Sigmoid colon (tissue), 6 donors: ENCODE measurements at regions not wholly inside any gene's neighbourhood (a gene's known extent, or its start where the extent isn't known, plus 50 kb on each side); places are given as distances from the start of the nearest gene placed in this dataset.

Experiments
- DNase-seq: peaks from one replicate; pipeline ENCODE4 v3.0.0-alpha.2; 2019
- H3K27ac ChIP-seq, 4 donors: fragments of 200-600 bp; sonication (generic); one replicate each; pipeline ENCODE4 v1.5.1; 2016 to 2019; ENCODE audit warnings: mild to moderate bottlenecking in 1 of 4
- H3K27me3 ChIP-seq, 3 donors: fragments of 200-600 bp; sonication (generic); one replicate each; pipeline ENCODE4 v1.5.1; 2019; ENCODE audit warnings: mild to moderate bottlenecking in 1 of 3
- H3K36me3 ChIP-seq, 4 donors: fragments of 200-600 bp; sonication (generic); one replicate each; pipeline ENCODE4 v1.5.1; 2016 to 2019
- H3K4me1 ChIP-seq, 4 donors: fragments of 200-600 bp; sonication (generic); one replicate each; pipeline ENCODE4 v1.5.1; 2017 to 2019
- H3K4me3 ChIP-seq, 4 donors: fragments of 200-600 bp; sonication (generic); one replicate each; pipeline ENCODE4 v1.5.1; 2017 to 2019; ENCODE audit warnings: mild to moderate bottlenecking in 2 of 4, moderate library complexity in 1 of 4
- H3K9me3 ChIP-seq, 4 donors: fragments of 200-600 bp in 3 of 4; sonication (generic) in 3 of 4; one replicate each; pipeline versions ENCODE4 v1.5.1 to v1.6.1; 2013 to 2019
- EP300 ChIP-seq, 4 donors: sonication (generic); formaldehyde crosslinking; IDR thresholded peaks; one replicate each; pipeline ENCODE4 v1.6.1; 2017; ENCODE audit warnings: antibody characterized with exemption in 4 of 4
- POLR2A ChIP-seq, 2 donors: fragments of 450-650 bp; IDR thresholded peaks; one replicate each; pipeline ENCODE4 v1.6.1; 2016; ENCODE audit warnings: antibody characterized with exemption in 2 of 2, mild to moderate bottlenecking in 2 of 2, moderate library complexity in 2 of 2
- POLR2AphosphoS5 ChIP-seq, 4 donors: sonication (generic); formaldehyde crosslinking; IDR thresholded peaks; one replicate each; pipeline ENCODE4 v1.6.1; 2017; ENCODE audit warnings: antibody characterized with exemption in 4 of 4
- WGBS, 2 donors: extraction: QIAGEN DNeasy Blood & Tissue Kit; methylation state at CpG; one replicate each; pipeline ENCODE4 v1.1.7; 2013; 5-methylcytosine and 5-hydroxymethylcytosine counted together
- intact Hi-C: fragments of 100-400 bp; cut with DNase I; formaldehyde crosslinking; loops from one replicate; pipeline ENCODE4 v1.15.1; 2023
- TF ChIP-seq, protein P1 (sequence below), 4 experiments: fragments of 450-650 bp in 3 of 4; fragments of 200-600 bp in 1 of 4; IDR thresholded peaks; one replicate each; pipeline ENCODE4 v1.5.1; 2016 to 2019; ENCODE audit warnings: antibody characterized with exemption in 4 of 4, mild to moderate bottlenecking in 3 of 4, moderate library complexity in 2 of 4
- donor health status: healthy with polysubstance abuse.
- donor health status: healthy.

DNA sequence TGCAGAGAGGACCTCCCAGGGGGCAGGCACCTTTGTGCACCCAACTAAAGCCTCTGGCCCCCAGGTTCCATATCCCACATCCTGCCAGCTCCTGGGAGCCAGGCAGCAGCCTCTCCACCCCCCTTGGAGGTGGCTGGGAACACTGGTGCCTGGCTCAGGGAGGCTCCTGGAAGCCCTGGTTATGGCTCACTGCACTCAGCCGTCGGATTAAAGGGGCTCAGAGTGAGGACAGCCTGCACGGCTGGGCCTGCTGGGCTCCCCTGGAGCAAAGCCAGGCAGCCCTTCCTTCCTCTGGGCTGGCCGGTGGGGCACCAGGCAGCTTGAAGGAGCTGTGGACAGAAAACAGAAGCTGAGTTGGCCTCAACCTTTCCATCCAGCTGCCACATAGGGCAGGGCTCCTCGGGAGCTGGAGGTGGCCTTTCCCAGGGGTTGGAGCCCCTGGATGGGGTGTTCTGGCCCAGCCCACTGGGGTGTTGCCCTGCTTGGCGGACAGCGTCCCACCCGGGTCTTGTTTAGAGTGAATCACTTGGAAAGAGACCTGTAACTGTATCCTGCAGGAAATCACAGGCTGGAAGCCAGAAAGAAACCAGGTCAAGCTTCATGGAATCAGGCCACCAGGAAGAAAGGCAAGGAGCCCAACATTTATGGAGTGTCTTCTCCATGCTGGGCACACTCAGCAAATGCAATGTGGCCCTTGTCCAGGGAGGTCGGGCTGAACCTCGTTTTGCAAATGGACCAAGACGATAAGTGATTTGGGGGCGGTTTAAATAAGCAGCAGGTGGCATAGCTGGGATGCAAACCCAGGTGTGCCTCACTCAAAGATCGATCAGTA, 253.3 kb downstream of the SOX9 start:
- no peaks in the 10 kb centered on the region for H3K27me3 ChIP-seq
- no peak overlapping the region for H3K27ac ChIP-seq
- no peak for DNase-seq
- 63 to 81% methylated on average over 13 of the region's 13 CpGs for WGBS, 2 donors
- peaks cover 0 to 14% (median 0%) of the 10 kb centered on the region in 4 donors for H3K4me1 ChIP-seq
- no peaks in the 10 kb centered on the region for H3K9me3 ChIP-seq
- no peaks in the 10 kb centered on the region for H3K36me3 ChIP-seq
- intact Hi-C loops, result no loop called here
- H3K4me3 ChIP-seq, result no peak overlapping the region
- TF ChIP-seq POLR2AphosphoS5 (IDR thresholded peaks at IDR 0.05) (no peak), POLR2A (IDR thresholded peaks at IDR 0.05) (no peak), EP300 (IDR thresholded peaks at IDR 0.05) (no peak)
- TF ChIP-seq, protein P1, sequence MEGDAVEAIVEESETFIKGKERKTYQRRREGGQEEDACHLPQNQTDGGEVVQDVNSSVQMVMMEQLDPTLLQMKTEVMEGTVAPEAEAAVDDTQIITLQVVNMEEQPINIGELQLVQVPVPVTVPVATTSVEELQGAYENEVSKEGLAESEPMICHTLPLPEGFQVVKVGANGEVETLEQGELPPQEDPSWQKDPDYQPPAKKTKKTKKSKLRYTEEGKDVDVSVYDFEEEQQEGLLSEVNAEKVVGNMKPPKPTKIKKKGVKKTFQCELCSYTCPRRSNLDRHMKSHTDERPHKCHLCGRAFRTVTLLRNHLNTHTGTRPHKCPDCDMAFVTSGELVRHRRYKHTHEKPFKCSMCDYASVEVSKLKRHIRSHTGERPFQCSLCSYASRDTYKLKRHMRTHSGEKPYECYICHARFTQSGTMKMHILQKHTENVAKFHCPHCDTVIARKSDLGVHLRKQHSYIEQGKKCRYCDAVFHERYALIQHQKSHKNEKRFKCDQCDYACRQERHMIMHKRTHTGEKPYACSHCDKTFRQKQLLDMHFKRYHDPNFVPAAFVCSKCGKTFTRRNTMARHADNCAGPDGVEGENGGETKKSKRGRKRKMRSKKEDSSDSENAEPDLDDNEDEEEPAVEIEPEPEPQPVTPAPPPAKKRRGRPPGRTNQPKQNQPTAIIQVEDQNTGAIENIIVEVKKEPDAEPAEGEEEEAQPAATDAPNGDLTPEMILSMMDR (IDR thresholded peaks at IDR 0.05), result no peak

- intact Hi-C loops, result no loop called here
- TF ChIP-seq EP300 (IDR thresholded peaks at IDR 0.05), result no peak
- TF ChIP-seq, protein P1 (IDR thresholded peaks at IDR 0.05), result no peak
- no peak for TF ChIP-seq POLR2AphosphoS5 (IDR thresholded peaks at IDR 0.05)
- no peak for TF ChIP-seq POLR2A (IDR thresholded peaks at IDR 0.05)
- Histone ChIP-seq H3K9me3 (no peaks in the 10 kb centered on the region), H3K27ac (no peak overlapping the region), H3K4me1 (peaks cover 0 to 7% (median 0%) of the 10 kb centered on the region in 4 donors), H3K27me3 (no peaks in the 10 kb centered on the region), H3K36me3 (no peaks in the 10 kb centered on the region), H3K4me3 (no peak overlapping the region)
- DNase-seq, result no peak
- 81 to 86% methylated on average over 16 of the region's 16 CpGs for WGBS, 2 donors
Observed at GRCh38 chr17:72376526-72377345, 255.9 kb downstream of the SOX9 start.

GRCh38 chr17:72378414-72379390, 257.9 kb downstream of the SOX9 start:
- H3K4me3 ChIP-seq, result no peak overlapping the region
- H3K4me1 ChIP-seq, result peaks cover 0 to 6% (median 0%) of the 10 kb centered on the region in 4 donors
- no peaks in the 10 kb centered on the region for H3K27me3 ChIP-seq
- no peak for DNase-seq
- no peaks in the 10 kb centered on the region for H3K36me3 ChIP-seq
- H3K27ac ChIP-seq, result no peak overlapping the region
- 77 to 86% methylated on average over 23 of the region's 23 CpGs for WGBS, 2 donors
- intact Hi-C loops, result no loop called here
- TF ChIP-seq POLR2AphosphoS5 (IDR thresholded peaks at IDR 0.05) (no peak), POLR2A (IDR thresholded peaks at IDR 0.05) (no peak), EP300 (IDR thresholded peaks at IDR 0.05) (no peak)
- TF ChIP-seq, protein P1 (IDR thresholded peaks at IDR 0.05), result no peak
- H3K9me3 ChIP-seq, result no peaks in the 10 kb centered on the region

GRCh38 chr17:72379516-72379915, 258.7 kb downstream of the SOX9 start:
- 85 to 90% methylated on average over 11 of the region's 11 CpGs for WGBS, 2 donors
- no peak overlapping the region for H3K27ac ChIP-seq
- no peak for DNase-seq
- H3K4me3 ChIP-seq, result no peak overlapping the region
- intact Hi-C loops, result no loop called here
- no peaks in the 10 kb centered on the region for H3K4me1 ChIP-seq
- no peaks in the 10 kb centered on the region for H3K9me3 ChIP-seq
- H3K27me3 ChIP-seq, result no peaks in the 10 kb centered on the region
- no peaks in the 10 kb centered on the region for H3K36me3 ChIP-seq
- TF ChIP-seq POLR2A (IDR thresholded peaks at IDR 0.05) (no peak), POLR2AphosphoS5 (IDR thresholded peaks at IDR 0.05) (no peak), EP300 (IDR thresholded peaks at IDR 0.05) (no peak)
- TF ChIP-seq, protein P1 (IDR thresholded peaks at IDR 0.05), result no peak
